SU-DHL-6 (cell line): ENCODE measurements at regions not wholly inside any gene's neighbourhood (a gene's known extent, or its start where the extent isn't known, plus 50 kb on each side); places are given as distances from the start of the nearest gene placed in this dataset.

Experiments used
- H2AFZ ChIP-seq: fragments of 200-600 bp; sonication (generic); 2 replicates; pipeline ENCODE4 v1.6.1; 2014; ENCODE audit warnings: low read depth, mild to moderate bottlenecking, moderate library complexity, mixed read lengths, antibody characterized with exemption, low read length; ENCODE audit not compliant: severe bottlenecking
- H3F3A ChIP-seq: fragments of 200-600 bp; shearing (Covaris generic); 2 replicates; pipeline ENCODE4 v1.6.0; 2016; ENCODE audit warnings: antibody characterized with exemption, mild to moderate bottlenecking; ENCODE audit not compliant: insufficient read depth
- H3K27ac ChIP-seq: fragments of 200-600 bp; sonication (generic); 2 replicates; pipeline ENCODE4 v1.5.1; 2016; ENCODE audit warnings: low read depth, mild to moderate bottlenecking, low read length, moderate library complexity, mixed read lengths
- H3K27me3 ChIP-seq: fragments of 200-600 bp; sonication (generic), shearing (Covaris generic); 2 replicates; pipeline ENCODE4 v1.6.0; 2014; ENCODE audit warnings: mild to moderate bottlenecking, low read length
- H3K36me3 ChIP-seq: fragments of 200-600 bp; sonication (generic); 2 replicates; pipeline ENCODE4 v1.6.1; 2014; ENCODE audit warnings: mild to moderate bottlenecking, low read length, mixed read lengths
- H3K4me2 ChIP-seq: fragments of 300-600, 200-600 bp; shearing (Covaris generic), sonication (generic); 2 replicates; pipeline ENCODE4 v1.6.0; 2014; ENCODE audit warnings: low read length, low read depth, mild to moderate bottlenecking; ENCODE audit not compliant: poor library complexity, severe bottlenecking
- H3K4me3 ChIP-seq: fragments of 200-600 bp; sonication (generic); 2 replicates; pipeline ENCODE4 v1.5.1; 2014; ENCODE audit warnings: antibody characterized with exemption, low read length, mild to moderate bottlenecking, mixed read lengths; ENCODE audit not compliant: insufficient read depth, poor library complexity, severe bottlenecking
- H3K79me2 ChIP-seq: fragments of 200-600 bp; sonication (generic); 2 replicates; pipeline ENCODE4 v1.6.1; 2014; ENCODE audit warnings: mild to moderate bottlenecking, low read length, moderate library complexity; ENCODE audit not compliant: insufficient read depth
- H3K9ac ChIP-seq: fragments of 200-600 bp; sonication (generic); 2 replicates; pipeline ENCODE4 v1.7.0; 2014; ENCODE audit warnings: mild to moderate bottlenecking, low read length
- H3K9me2 ChIP-seq: fragments of 200-600 bp; sonication (generic); replicated peaks from 2 replicates; pipeline ENCODE4 v1.6.1; 2014; ENCODE audit warnings: low read length; ENCODE audit not compliant: insufficient read depth
- H3K9me3 ChIP-seq: fragments of 200-600 bp; sonication (generic); 2 replicates; pipeline ENCODE4 v1.6.1; 2014; ENCODE audit warnings: low read length, mixed read lengths; ENCODE audit not compliant: insufficient read depth
- H4K20me1 ChIP-seq: fragments of 200-600 bp; sonication (generic); 2 replicates; pipeline ENCODE4 v1.6.1; 2014; ENCODE audit warnings: low read depth, mild to moderate bottlenecking, antibody characterized with exemption, low read length, moderate library complexity, mixed read lengths
- EZH2phosphoT487 ChIP-seq: fragments of 200-600 bp; sonication (generic), shearing (Covaris generic); conservative IDR thresholded peaks from 2 replicates; pipeline ENCODE4 v1.6.1; 2018; ENCODE audit warnings: mild to moderate bottlenecking, antibody characterized with exemption, low read length, moderate library complexity, mixed read lengths
- TF ChIP-seq, protein P1 (sequence below): fragments of 200-600 bp; sonication (generic); IDR thresholded peaks from one replicate; pipeline ENCODE4 v1.5.1; 2017; ENCODE audit warnings: antibody characterized with exemption, mild to moderate bottlenecking, low read length, moderate library complexity; ENCODE audit not compliant: insufficient read depth, poor library complexity, severe bottlenecking

DNA sequence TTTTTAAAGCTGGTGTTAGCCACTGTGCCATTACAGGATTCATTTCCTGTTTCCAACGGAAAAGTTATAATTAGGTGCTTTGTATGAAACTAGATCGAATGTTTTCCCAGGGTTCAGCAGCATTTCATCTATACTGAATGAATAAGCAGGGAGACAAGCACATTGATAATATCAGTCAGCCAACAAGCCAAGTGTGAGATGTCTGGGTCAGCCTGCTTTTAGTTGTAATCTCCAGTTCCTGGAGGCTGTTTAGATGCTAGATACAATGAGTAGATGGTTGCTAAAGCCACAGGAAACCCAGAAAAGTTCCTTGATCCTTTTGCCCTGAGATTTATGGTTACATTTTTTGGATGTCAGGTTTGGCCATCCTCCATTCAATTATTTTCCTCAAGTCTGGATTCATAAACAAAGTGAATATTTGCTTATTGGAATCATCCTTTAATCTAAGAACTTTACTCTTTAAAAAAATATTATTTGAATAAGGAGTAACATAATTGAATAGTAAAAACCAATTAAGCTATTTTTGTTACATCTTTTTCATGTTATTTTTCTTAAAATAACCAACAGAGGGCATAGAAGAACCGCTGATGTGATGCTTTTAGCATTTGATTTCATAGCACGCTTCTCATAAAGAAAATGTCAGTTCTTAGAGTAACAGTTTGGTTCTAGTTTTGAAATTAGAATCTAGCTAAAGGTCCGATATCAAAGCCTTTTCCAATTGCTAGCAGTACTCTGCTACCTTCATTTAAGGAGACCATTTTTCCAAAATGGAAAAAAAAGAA, 76.6 kb downstream of the HSPA13 start:
- no peak overlapping the region for H3K4me3 ChIP-seq
- H3F3A ChIP-seq = no peaks in the 10 kb centered on the region
- no peaks in the 10 kb centered on the region for H3K9me2 ChIP-seq
- no peaks in the 10 kb centered on the region for H3K9me3 ChIP-seq
- H4K20me1 ChIP-seq = no peaks in the 10 kb centered on the region
- H2AFZ ChIP-seq = no peak overlapping the region
- H3K27me3 ChIP-seq = no peaks in the 10 kb centered on the region
- no peak overlapping the region for H3K27ac ChIP-seq
- no peak overlapping the region for H3K4me2 ChIP-seq
- H3K9ac ChIP-seq = no peak overlapping the region
- no peaks in the 10 kb centered on the region for H3K36me3 ChIP-seq
- TF ChIP-seq, protein P1, sequence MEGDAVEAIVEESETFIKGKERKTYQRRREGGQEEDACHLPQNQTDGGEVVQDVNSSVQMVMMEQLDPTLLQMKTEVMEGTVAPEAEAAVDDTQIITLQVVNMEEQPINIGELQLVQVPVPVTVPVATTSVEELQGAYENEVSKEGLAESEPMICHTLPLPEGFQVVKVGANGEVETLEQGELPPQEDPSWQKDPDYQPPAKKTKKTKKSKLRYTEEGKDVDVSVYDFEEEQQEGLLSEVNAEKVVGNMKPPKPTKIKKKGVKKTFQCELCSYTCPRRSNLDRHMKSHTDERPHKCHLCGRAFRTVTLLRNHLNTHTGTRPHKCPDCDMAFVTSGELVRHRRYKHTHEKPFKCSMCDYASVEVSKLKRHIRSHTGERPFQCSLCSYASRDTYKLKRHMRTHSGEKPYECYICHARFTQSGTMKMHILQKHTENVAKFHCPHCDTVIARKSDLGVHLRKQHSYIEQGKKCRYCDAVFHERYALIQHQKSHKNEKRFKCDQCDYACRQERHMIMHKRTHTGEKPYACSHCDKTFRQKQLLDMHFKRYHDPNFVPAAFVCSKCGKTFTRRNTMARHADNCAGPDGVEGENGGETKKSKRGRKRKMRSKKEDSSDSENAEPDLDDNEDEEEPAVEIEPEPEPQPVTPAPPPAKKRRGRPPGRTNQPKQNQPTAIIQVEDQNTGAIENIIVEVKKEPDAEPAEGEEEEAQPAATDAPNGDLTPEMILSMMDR = peak; percentile 16
- TF ChIP-seq EZH2phosphoT487 = no peak
- H3K79me2 ChIP-seq = no peaks in the 10 kb centered on the region

DNA sequence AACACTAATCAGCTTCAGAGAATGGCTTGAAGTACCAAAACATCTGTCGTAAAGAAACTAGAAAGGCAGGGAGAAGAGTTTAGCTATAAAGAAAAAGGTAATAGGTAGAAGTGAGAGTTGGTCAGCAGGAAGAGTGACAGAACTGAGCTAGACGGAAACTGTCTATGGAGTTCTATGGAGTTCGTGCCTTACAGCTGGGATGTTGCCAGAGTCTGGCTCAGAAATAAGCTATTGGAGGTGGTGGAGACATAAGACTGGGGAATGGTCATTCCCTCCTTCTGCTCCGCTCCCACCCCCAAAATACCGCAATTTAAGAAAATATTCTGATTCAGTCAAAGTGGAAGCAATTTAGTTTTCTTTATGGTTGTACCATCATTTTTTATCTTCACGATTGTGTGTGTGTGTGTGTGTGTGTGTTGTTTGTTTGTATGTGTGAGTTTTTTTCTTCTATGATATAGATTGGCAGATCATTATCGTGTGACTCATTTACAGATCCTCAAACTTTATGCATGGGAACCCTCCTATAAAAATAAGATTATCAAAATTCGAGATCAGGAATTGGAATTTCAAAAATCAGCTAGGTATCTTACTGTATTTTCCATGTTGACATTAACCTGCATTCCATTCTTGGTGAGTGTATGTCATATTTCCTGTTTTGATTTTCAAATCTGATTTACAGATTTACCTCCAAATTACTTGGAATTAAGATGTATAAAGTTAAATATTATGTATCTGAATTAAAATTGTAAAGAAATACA, 79.0 kb downstream of the HSPA13 start:
- no peaks in the 10 kb centered on the region for H3K9me3 ChIP-seq
- H3K9me2 ChIP-seq = no peaks in the 10 kb centered on the region
- H3K4me2 ChIP-seq = no peak overlapping the region
- no peak overlapping the region for H2AFZ ChIP-seq
- no peaks in the 10 kb centered on the region for H4K20me1 ChIP-seq
- no peak overlapping the region for H3K9ac ChIP-seq
- no peak overlapping the region for H3K4me3 ChIP-seq
- no peaks in the 10 kb centered on the region for H3K27me3 ChIP-seq
- no peak for TF ChIP-seq EZH2phosphoT487
- TF ChIP-seq, protein P1 = no peak
- no peaks in the 10 kb centered on the region for H3F3A ChIP-seq
- no peaks in the 10 kb centered on the region for H3K79me2 ChIP-seq
- no peak overlapping the region for H3K27ac ChIP-seq
- no peaks in the 10 kb centered on the region for H3K36me3 ChIP-seq

DNA sequence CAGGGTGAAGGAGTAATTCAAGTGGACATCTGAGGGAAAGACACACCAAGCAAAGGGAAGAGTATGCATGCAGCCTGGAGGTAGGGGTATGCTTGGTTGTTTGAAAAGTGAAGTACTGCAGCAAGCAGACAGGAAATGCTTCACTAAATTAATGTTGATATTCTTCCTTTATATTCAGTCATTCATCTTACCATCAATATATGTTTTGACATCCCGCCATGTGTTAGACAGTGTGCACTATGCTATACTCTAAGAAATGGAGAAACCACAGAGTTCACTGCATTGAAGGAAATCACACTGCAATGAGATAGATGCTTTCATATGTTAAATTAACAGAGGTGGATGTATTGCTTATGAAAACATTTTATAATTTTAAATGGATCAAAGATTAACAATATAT, 82.9 kb downstream of the HSPA13 start:
- Histone ChIP-seq H3K36me3 (no peaks in the 10 kb centered on the region), H4K20me1 (no peaks in the 10 kb centered on the region), H3K4me2 (no peak overlapping the region), H3K9me3 (no peaks in the 10 kb centered on the region), H3K79me2 (no peaks in the 10 kb centered on the region), H3K27me3 (no peaks in the 10 kb centered on the region), H3K9ac (no peak overlapping the region), H3K4me3 (no peak overlapping the region), H3F3A (no peaks in the 10 kb centered on the region), H3K9me2 (no peaks in the 10 kb centered on the region), H3K27ac (no peak overlapping the region), H2AFZ (no peak overlapping the region)
- TF ChIP-seq, protein P1 = no peak
- TF ChIP-seq EZH2phosphoT487 = no peak
